ENCODE measurements at regions not wholly inside any gene's neighbourhood (a gene's known extent, or its start where the extent isn't known, plus 50 kb on each side); places are given as distances from the start of the nearest gene placed in this dataset.
"Not testable (repeated sequence)": the region's sequence is repeated elsewhere in the genome, so short reads cannot be mapped to it uniquely, and the experiment has no call there.

DNA sequence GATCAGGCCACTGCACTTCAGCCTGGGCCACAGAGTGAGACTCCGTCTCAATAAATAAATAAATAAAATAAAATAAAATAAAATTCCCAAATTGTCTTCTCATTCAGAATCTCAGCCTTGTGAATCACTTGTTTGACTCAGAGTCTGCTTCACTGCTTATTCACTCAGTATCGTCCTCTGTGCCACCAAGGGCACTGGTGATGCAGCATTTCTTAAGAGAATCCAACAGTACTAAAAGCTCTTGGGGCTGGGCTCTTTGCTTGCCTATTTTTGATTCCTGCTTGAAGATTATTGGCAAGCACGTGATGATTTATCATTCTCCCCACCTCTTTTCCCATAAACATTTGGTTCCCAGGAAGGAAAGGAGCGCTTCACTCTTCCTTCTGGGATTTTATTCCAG, 54.8 kb upstream of the HMGB1 start:
- FAIRE-seq (no peak), DNase-seq (ENCODE audit: insufficient read length) (no peak)
- TF ChIP-seq POLR2A (IDR thresholded peaks at IDR 0.05; ENCODE audit: low read depth, low read length) (no peak), POLR2AphosphoS5 (IDR thresholded peaks at IDR 0.05; ENCODE audit: low read depth, low read length) (no peak), TAF1 (IDR thresholded peaks at IDR 0.05; ENCODE audit: borderline replicate concordance, low read depth, low read length) (no peak)

- TF ChIP-seq TAF1 (IDR thresholded peaks at IDR 0.05; ENCODE audit: borderline replicate concordance, low read depth, low read length), result no peak
- no peak for TF ChIP-seq POLR2A (IDR thresholded peaks at IDR 0.05; ENCODE audit: low read depth, low read length)
- TF ChIP-seq POLR2AphosphoS5 (IDR thresholded peaks at IDR 0.05; ENCODE audit: low read depth, low read length), result no peak
- DNase-seq (ENCODE audit: insufficient read length), result no peak
- no peak for FAIRE-seq
Observed at GRCh38 chr13:30523211-30523610, 57.5 kb upstream of the HMGB1 start.

DNA sequence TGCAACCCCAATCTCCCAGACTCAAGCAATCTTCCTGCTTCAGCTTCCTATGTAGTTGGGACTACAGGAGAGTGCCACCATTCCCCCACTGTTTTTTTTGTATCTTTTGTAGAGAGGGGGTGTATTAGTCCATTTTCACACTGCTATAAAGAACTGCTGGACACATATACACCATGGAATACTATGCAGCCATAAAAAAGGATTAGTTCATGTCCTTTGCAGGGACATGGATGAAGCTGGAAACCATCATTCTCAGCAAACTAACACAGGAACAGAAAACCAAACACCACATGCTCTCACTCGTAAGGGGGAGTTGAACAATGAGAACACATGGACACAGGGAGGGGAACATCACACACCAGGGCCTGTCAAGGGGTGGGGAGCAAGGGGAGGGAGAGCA, 58.1 kb upstream of the HMGB1 start:
- DNase-seq (ENCODE audit: insufficient read length); FAIRE-seq: not testable (repeated sequence)

DNA sequence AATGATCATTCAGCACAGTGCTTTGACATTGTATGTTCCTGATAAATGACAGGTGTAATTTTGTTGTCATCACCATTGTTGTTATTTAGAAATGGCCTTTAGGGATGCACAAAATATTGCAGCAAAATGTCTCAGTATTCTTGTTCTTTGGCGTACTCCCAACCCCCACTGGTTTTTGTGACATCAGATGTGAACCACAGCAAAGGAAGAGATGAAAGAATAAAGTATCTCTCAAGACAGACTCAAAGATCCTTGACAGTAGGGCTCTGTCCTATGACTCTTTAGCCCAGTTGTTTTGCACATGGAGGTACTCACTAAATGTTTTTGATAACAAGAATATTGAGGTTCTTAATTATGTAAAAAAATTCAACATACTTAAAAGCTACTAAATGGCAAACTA, 59.5 kb upstream of the HMGB1 start:
- DNase-seq (ENCODE audit: insufficient read length), result not testable (repeated sequence)
- FAIRE-seq, result peak; percentile 61

GRCh38 chr13:30526612-30527495, 61.1 kb upstream of the HMGB1 start:
- DNase-seq (ENCODE audit: insufficient read length) (no peak), FAIRE-seq (no peak)
- TF ChIP-seq POLR2AphosphoS5 (IDR thresholded peaks at IDR 0.05; ENCODE audit: low read depth, low read length), result no peak
- no peak for TF ChIP-seq TAF1 (IDR thresholded peaks at IDR 0.05; ENCODE audit: borderline replicate concordance, low read depth, low read length)
- TF ChIP-seq POLR2A (IDR thresholded peaks at IDR 0.05; ENCODE audit: low read depth, low read length), result no peak

DNA sequence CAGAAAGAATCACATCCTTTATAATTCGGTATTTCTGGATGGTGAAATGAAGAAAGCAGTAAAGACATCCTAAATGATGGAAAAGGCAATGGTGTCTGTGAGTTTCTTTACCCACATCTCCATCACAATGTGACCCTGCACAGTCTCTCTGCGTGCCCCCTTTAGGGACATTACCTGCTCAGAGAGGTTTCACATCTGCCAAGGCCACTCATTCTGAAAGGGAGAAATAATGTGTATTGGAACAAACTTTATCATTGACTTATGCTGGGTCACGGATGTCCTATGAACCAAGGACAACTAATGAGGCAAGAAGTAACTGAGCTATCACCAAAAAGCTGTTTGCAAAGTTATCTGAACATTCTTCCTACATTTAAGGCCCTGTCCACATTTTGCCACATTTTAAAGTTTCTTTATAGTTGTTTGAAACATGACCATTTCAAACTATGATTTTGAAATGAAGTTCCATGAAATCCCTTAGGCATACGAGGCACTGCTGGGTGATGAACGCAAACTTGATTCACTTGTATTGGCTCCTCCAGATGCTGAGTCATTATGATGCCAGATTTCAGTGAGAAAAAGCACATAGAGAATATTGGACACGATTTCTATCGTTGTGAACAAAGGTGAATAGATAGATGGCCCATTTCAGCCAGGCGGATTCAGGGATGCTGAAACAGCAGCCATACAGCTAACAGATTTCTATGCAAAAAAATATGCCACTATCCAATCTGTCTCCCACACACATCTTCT, 63.5 kb upstream of the HMGB1 start:
- FAIRE-seq, result peak; percentile 87
- DNase-seq (ENCODE audit: insufficient read length), result no peak
- TF ChIP-seq POLR2A (IDR thresholded peaks at IDR 0.05; ENCODE audit: low read depth, low read length), result no peak
- TF ChIP-seq TAF1 (IDR thresholded peaks at IDR 0.05; ENCODE audit: borderline replicate concordance, low read depth, low read length), result no peak
- TF ChIP-seq POLR2AphosphoS5 (IDR thresholded peaks at IDR 0.05; ENCODE audit: low read depth, low read length), result no peak

GRCh38 chr13:30535046-30535445, 69.3 kb upstream of the HMGB1 start:
- FAIRE-seq, result no peak
- TF ChIP-seq POLR2A (IDR thresholded peaks at IDR 0.05; ENCODE audit: low read depth, low read length), result no peak
- no peak for TF ChIP-seq POLR2AphosphoS5 (IDR thresholded peaks at IDR 0.05; ENCODE audit: low read depth, low read length)
- TF ChIP-seq TAF1 (IDR thresholded peaks at IDR 0.05; ENCODE audit: borderline replicate concordance, low read depth, low read length), result no peak
- no peak for DNase-seq (ENCODE audit: insufficient read length)

GRCh38 chr13:30545320-30545719, 72.4 kb upstream of the USPL1 start:
- DNase-seq (ENCODE audit: insufficient read length), result no peak
- FAIRE-seq, result no peak
- TF ChIP-seq POLR2AphosphoS5 (IDR thresholded peaks at IDR 0.05; ENCODE audit: low read depth, low read length), result no peak
- no peak for TF ChIP-seq POLR2A (IDR thresholded peaks at IDR 0.05; ENCODE audit: low read depth, low read length)
- TF ChIP-seq TAF1 (IDR thresholded peaks at IDR 0.05; ENCODE audit: borderline replicate concordance, low read depth, low read length), result no peak

GRCh38 chr13:30548046-30548445, 69.7 kb upstream of the USPL1 start:
- not testable (repeated sequence) for FAIRE-seq; DNase-seq (ENCODE audit: insufficient read length)

- TF ChIP-seq TAF1 (IDR thresholded peaks at IDR 0.05; ENCODE audit: borderline replicate concordance, low read depth, low read length) (no peak), POLR2AphosphoS5 (IDR thresholded peaks at IDR 0.05; ENCODE audit: low read depth, low read length) (no peak), POLR2A (IDR thresholded peaks at IDR 0.05; ENCODE audit: low read depth, low read length) (no peak)
- no peak for DNase-seq (ENCODE audit: insufficient read length)
- peak; percentile 57 for FAIRE-seq
Observed at GRCh38 chr13:30551189-30551588, 66.5 kb upstream of the USPL1 start.

GRCh38 chr13:30552567-30552966, 65.2 kb upstream of the USPL1 start:
- FAIRE-seq (no peak), DNase-seq (ENCODE audit: insufficient read length) (no peak)
- TF ChIP-seq POLR2A (IDR thresholded peaks at IDR 0.05; ENCODE audit: low read depth, low read length), result no peak
- no peak for TF ChIP-seq TAF1 (IDR thresholded peaks at IDR 0.05; ENCODE audit: borderline replicate concordance, low read depth, low read length)
- no peak for TF ChIP-seq POLR2AphosphoS5 (IDR thresholded peaks at IDR 0.05; ENCODE audit: low read depth, low read length)

- TF ChIP-seq POLR2AphosphoS5 (IDR thresholded peaks at IDR 0.05; ENCODE audit: low read depth, low read length), result no peak
- no peak for TF ChIP-seq TAF1 (IDR thresholded peaks at IDR 0.05; ENCODE audit: borderline replicate concordance, low read depth, low read length)
- no peak for TF ChIP-seq POLR2A (IDR thresholded peaks at IDR 0.05; ENCODE audit: low read depth, low read length)
- DNase-seq (ENCODE audit: insufficient read length), result no peak
Observed at GRCh38 chr13:30559274-30559673, 58.4 kb upstream of the USPL1 start.

More at GRCh38 chr13:30559274-30559673, 58.4 kb upstream of the USPL1 start:
- no peak for FAIRE-seq

Data from GM12892 (cell line).